Lower leg skin (tissue), 3 donors: ENCODE measurements at regions not wholly inside any gene's neighbourhood (a gene's known extent, or its start where the extent isn't known, plus 50 kb on each side); places are given as distances from the start of the nearest gene placed in this dataset.

Source experiments
- POLR2A ChIP-seq, 2 donors: fragments of 450-650 bp; IDR thresholded peaks; one replicate each; pipeline ENCODE4 v1.6.1; 2016 to 2017; ENCODE audit warnings: antibody characterized with exemption in 2 of 2, mild to moderate bottlenecking in 1 of 2, moderate library complexity in 1 of 2
- TF ChIP-seq, protein P1 (sequence below), 3 donors: fragments of 450-650 bp; IDR thresholded peaks; one replicate each; pipeline ENCODE4 v1.5.1; 2016; ENCODE audit warnings: antibody characterized with exemption in 3 of 3, mild to moderate bottlenecking in 3 of 3, moderate library complexity in 2 of 3

DNA sequence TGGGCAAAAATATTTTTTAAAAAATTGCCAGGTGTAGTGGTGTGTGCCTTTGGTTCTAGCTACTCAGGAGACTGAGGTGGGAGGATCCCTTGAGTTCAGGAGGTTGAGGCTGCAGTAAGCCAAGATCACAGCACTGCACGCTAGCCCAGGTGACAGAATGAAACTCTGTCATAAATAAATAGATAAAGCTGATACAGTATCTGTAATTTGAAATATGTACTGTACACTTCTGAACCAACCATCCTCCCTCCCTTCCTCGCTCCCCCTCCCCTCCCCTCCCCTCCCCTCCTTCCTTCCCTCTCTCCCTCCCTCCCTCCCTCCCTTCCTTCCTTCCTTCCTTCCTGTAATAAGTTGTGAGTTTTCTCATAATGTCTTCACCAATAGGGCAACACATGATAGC, 208.4 kb upstream of the RBFOX1 start:
- TF ChIP-seq, protein P1, sequence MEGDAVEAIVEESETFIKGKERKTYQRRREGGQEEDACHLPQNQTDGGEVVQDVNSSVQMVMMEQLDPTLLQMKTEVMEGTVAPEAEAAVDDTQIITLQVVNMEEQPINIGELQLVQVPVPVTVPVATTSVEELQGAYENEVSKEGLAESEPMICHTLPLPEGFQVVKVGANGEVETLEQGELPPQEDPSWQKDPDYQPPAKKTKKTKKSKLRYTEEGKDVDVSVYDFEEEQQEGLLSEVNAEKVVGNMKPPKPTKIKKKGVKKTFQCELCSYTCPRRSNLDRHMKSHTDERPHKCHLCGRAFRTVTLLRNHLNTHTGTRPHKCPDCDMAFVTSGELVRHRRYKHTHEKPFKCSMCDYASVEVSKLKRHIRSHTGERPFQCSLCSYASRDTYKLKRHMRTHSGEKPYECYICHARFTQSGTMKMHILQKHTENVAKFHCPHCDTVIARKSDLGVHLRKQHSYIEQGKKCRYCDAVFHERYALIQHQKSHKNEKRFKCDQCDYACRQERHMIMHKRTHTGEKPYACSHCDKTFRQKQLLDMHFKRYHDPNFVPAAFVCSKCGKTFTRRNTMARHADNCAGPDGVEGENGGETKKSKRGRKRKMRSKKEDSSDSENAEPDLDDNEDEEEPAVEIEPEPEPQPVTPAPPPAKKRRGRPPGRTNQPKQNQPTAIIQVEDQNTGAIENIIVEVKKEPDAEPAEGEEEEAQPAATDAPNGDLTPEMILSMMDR (IDR thresholded peaks at IDR 0.05): no peak
- TF ChIP-seq POLR2A (IDR thresholded peaks at IDR 0.05): no peak
